ENCODE measurements at regions not wholly inside any gene's neighbourhood (a gene's known extent, or its start where the extent isn't known, plus 50 kb on each side); places are given as distances from the start of the nearest gene placed in this dataset.

GRCh38 chr9:70478963-70479641, 64.6 kb upstream of the KLF9 start:
- H3K27me3 ChIP-seq (ENCODE audit: insufficient read depth, poor library complexity, severe bottlenecking) = no peaks in the 10 kb centered on the region
- no peak for TF ChIP-seq CTCF (IDR thresholded peaks at IDR 0.05; ENCODE audit: poor library complexity, severe bottlenecking)

DNA sequence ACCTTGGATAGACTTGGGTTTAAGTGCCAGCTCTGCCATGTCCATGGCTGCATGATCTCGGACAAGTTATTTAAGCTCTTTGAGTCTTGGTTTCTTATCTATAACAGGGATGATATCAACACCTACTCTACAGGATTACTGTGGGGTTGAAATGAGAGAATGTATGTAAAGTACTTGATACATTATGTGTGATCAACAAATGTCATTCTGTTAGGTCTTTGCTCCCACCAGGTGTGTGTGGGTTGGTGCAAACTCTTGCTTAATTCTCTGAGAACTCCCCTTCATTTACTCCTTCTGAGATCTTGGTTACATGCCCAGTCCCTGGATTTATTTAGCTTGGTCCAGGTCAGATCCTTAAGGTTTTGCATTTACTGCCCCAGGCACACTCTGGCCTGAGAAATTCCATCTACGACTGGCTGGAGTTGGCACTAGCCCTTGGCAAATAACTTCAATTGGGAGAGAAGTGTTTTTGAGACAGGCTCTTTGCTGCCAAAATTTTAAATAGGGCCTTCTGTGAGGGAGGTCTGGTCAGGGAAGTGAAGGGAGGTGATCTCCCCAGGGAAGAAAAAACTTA, 63.5 kb upstream of the KLF9 start:
- Histone ChIP-seq H3K4me3 (ENCODE audit: severe bottlenecking) (no peak overlapping the region), H3K27ac (ENCODE audit: poor library complexity, severe bottlenecking) (peak overlapping the region; percentile 18), H3K4me1 (ENCODE audit: insufficient read depth, poor library complexity, severe bottlenecking) (peaks cover 37% of the 10 kb centered on the region), H3K9me3 (ENCODE audit: severe bottlenecking) (no peaks in the 10 kb centered on the region), H3K27me3 (ENCODE audit: insufficient read depth, poor library complexity, severe bottlenecking) (no peaks in the 10 kb centered on the region), H3K36me3 (ENCODE audit: low read depth) (no peaks in the 10 kb centered on the region)
- ATAC-seq (ENCODE audit: low read depth) (no peak), DNase-seq (ENCODE audit: low spot score) (no peak)
- no peak for TF ChIP-seq CTCF (IDR thresholded peaks at IDR 0.05; ENCODE audit: poor library complexity, severe bottlenecking)

More at GRCh38 chr9:70478963-70479641, 64.6 kb upstream of the KLF9 start:
- ATAC-seq (ENCODE audit: low read depth) (no peak), DNase-seq (ENCODE audit: low spot score) (no peak)
- Histone ChIP-seq H3K4me3 (ENCODE audit: severe bottlenecking) (no peak overlapping the region), H3K4me1 (ENCODE audit: insufficient read depth, poor library complexity, severe bottlenecking) (peaks cover 43% of the 10 kb centered on the region), H3K27ac (ENCODE audit: poor library complexity, severe bottlenecking) (peak overlapping the region; percentile 62), H3K36me3 (ENCODE audit: low read depth) (no peaks in the 10 kb centered on the region), H3K9me3 (ENCODE audit: severe bottlenecking) (no peaks in the 10 kb centered on the region)

- DNase-seq (ENCODE audit: low spot score) = no peak
- H3K27ac ChIP-seq (ENCODE audit: poor library complexity, severe bottlenecking) = peak overlapping the region; percentile 18
- no peak for TF ChIP-seq CTCF (IDR thresholded peaks at IDR 0.05; ENCODE audit: poor library complexity, severe bottlenecking)
- H3K4me1 ChIP-seq (ENCODE audit: insufficient read depth, poor library complexity, severe bottlenecking) = peaks cover 37% of the 10 kb centered on the region
- no peaks in the 10 kb centered on the region for H3K36me3 ChIP-seq (ENCODE audit: low read depth)
- peak; percentile 40 for ATAC-seq (ENCODE audit: low read depth)
- H3K27me3 ChIP-seq (ENCODE audit: insufficient read depth, poor library complexity, severe bottlenecking) = no peaks in the 10 kb centered on the region
- H3K4me3 ChIP-seq (ENCODE audit: severe bottlenecking) = no peak overlapping the region
- no peaks in the 10 kb centered on the region for H3K9me3 ChIP-seq (ENCODE audit: severe bottlenecking)
Observed at GRCh38 chr9:70477146-70477745, 62.8 kb upstream of the KLF9 start.

DNA sequence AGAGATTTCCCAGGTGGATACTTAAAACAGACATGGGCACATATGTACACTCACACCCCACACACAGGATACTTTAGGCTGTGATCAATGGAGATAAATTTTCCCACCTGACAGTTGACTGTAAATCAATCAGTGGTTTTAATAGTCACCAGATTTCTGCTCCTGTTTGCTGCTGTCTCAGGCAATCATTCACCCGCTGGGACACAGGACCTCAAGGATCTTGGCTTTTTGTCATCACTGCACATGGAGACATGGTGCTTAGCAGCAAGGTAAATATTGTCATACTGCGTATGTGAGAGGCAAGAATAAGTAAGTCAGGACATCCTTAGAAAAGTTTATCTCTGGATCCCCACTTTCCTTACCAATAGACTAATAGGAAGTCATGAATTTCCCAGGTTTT, 60.8 kb upstream of the KLF9 start:
- H3K4me1 ChIP-seq (ENCODE audit: insufficient read depth, poor library complexity, severe bottlenecking) = peaks cover 25% of the 10 kb centered on the region
- no peaks in the 10 kb centered on the region for H3K36me3 ChIP-seq (ENCODE audit: low read depth)
- no peaks in the 10 kb centered on the region for H3K27me3 ChIP-seq (ENCODE audit: insufficient read depth, poor library complexity, severe bottlenecking)
- H3K27ac ChIP-seq (ENCODE audit: poor library complexity, severe bottlenecking) = no peak overlapping the region
- no peak for DNase-seq (ENCODE audit: low spot score)
- no peaks in the 10 kb centered on the region for H3K9me3 ChIP-seq (ENCODE audit: severe bottlenecking)
- no peak for TF ChIP-seq CTCF (IDR thresholded peaks at IDR 0.05; ENCODE audit: poor library complexity, severe bottlenecking)
- ATAC-seq (ENCODE audit: low read depth) = no peak
- no peak overlapping the region for H3K4me3 ChIP-seq (ENCODE audit: severe bottlenecking)

- H3K27me3 ChIP-seq (ENCODE audit: insufficient read depth, poor library complexity, severe bottlenecking) = no peaks in the 10 kb centered on the region
- no peak overlapping the region for H3K4me3 ChIP-seq (ENCODE audit: severe bottlenecking)
- no peak for ATAC-seq (ENCODE audit: low read depth)
- H3K27ac ChIP-seq (ENCODE audit: poor library complexity, severe bottlenecking) = no peak overlapping the region
- H3K9me3 ChIP-seq (ENCODE audit: severe bottlenecking) = no peaks in the 10 kb centered on the region
- peaks cover 17% of the 10 kb centered on the region for H3K4me1 ChIP-seq (ENCODE audit: insufficient read depth, poor library complexity, severe bottlenecking)
- DNase-seq (ENCODE audit: low spot score) = no peak
- no peaks in the 10 kb centered on the region for H3K36me3 ChIP-seq (ENCODE audit: low read depth)
- TF ChIP-seq CTCF (IDR thresholded peaks at IDR 0.05; ENCODE audit: poor library complexity, severe bottlenecking) = no peak
Observed at GRCh38 chr9:70474413-70474812, 60.0 kb upstream of the KLF9 start.

All from RWPE2 (cell line).